NCI-H1436 (cell line): ENCODE measurements at regions not wholly inside any gene's neighbourhood (a gene's known extent, or its start where the extent isn't known, plus 50 kb on each side); places are given as distances from the start of the nearest gene placed in this dataset.
"Not testable (repeated sequence)": the region's sequence is repeated elsewhere in the genome, so short reads cannot be mapped to it uniquely, and the experiment has no call there.

Experiments used
- DNase-seq: peaks from one replicate; lab custom pipeline; 2025; lab: John Stamatoyannopoulos, UW

GRCh38 chr7:39758234-39758970, 135.0 kb downstream of the RALA start:
- DNase-seq = no peak

DNA sequence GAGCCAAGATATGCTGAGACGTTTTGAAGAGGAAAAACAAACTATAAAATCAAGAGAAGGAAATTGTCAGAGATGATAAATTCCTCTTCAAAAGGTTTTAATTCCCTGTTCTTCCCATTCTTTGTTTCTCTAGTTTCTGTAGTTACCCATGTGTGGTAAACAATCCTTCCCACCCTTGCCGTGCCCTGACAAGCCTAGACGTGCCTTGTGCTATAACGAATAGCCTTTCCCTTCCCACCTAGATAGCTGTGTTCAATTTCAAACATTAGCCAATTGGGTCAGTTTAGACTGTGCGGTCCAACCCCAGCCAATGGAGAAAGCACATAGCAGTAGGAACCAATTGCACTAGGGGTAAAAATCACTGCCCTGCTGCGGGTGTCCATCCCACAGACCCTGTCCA, 138.1 kb downstream of the RALA start:
- no peak for DNase-seq

DNA sequence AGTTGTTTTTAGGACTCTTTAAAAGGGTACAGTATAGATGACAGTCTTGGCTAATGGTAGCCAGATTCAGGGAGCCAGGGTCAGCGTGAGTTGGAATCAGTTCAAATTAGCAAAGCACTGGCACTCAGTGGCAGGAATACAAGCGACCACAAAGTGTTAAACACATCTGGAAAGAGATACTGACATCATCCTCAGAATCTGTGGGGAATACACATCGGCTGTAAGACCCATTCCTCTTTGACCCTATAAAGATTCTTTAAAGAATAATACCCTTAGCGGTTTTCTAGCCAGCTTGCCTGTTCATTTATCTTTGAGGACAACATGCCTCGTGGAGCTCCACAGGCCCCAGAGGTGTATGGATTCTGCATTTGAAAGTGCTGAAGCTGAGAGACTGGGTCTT, 139.1 kb downstream of the RALA start:
- not testable (repeated sequence) for DNase-seq

GRCh38 chr7:39762881-39763280, 139.5 kb downstream of the RALA start:
- DNase-seq = not testable (repeated sequence)

- not testable (repeated sequence) for DNase-seq
These were observed 142.5 kb downstream of the RALA start for GRCh38 chr7:39765833-39766232.

DNA sequence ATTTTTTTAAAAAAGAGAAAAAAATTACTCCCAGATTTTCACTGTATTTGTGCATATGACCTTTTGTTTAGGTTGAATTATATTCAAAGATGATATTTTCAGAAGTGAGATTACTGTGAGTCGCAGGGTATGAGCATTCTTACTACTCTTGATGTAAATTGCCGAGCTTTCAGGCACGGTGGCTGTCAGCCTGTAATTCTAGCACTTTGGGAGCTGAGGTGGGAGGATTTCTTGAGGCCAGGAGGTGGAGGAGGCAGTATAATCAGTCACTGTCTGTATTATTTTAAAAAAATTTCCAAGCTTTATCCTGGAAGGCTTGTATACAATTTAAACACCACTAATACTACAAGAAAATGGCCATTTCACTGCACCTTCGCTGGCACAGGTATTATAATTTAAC, 145.1 kb downstream of the RALA start:
- DNase-seq = not testable (repeated sequence)

DNA sequence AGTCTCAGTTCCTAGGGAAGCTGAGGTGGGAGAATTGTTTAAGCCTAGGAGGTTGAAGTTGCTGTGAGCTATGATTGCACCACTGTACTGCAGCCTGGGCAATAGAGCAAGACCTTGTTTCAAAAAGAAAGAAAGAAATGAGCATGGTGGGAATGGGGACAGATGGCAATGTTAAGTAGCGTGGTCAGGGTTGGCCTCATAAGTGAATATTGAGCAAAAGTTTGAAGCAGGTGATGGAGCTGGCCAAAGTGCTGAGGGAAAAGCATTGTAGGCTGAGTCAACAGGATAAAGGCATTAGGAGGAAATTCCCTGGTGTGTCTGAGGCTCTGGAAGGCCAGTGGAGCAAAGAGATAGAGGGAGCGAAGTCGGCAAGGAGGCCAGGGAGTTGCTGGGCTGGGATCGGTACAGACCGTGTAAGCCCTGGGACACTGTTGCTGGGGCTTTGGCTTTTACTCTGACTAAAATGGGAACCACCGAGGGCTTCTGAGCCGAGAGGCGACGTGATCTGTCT, 151.0 kb downstream of the RALA start:
- not testable (repeated sequence) for DNase-seq

- not testable (repeated sequence) for DNase-seq
These were observed 158.2 kb downstream of the RALA start for GRCh38 chr7:39781557-39781956.

- DNase-seq = not testable (repeated sequence)
These were observed 163.1 kb downstream of the RALA start for GRCh38 chr7:39786440-39786839.

GRCh38 chr7:39791035-39791434, 159.0 kb upstream of the CDK13 start:
- DNase-seq = not testable (repeated sequence)

GRCh38 chr7:39791911-39792310, 158.1 kb upstream of the CDK13 start:
- not testable (repeated sequence) for DNase-seq

GRCh38 chr7:39793026-39793425, 157.0 kb upstream of the CDK13 start:
- not testable (repeated sequence) for DNase-seq

DNA sequence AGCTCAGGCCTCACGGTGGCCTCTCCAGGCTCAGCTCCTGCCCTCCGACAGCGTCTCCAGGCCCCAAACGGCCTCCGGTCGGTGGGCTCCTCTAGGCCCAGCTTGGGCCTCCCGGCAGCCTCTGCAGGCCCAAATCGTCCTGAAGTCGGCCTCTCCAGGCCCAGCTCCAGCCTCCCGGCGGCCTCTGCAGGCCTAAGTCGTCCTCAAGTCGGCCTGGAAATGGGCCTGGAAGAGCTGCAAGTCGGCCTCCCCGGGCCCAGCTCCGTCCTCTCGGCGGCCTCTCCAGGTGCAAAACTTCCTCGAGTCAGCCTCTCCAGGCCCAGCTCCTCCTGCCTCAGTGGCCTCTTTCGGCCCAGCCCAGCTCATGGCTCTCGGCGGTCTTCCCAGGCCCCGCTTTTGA, 156.2 kb upstream of the CDK13 start:
- DNase-seq = not testable (repeated sequence)

DNA sequence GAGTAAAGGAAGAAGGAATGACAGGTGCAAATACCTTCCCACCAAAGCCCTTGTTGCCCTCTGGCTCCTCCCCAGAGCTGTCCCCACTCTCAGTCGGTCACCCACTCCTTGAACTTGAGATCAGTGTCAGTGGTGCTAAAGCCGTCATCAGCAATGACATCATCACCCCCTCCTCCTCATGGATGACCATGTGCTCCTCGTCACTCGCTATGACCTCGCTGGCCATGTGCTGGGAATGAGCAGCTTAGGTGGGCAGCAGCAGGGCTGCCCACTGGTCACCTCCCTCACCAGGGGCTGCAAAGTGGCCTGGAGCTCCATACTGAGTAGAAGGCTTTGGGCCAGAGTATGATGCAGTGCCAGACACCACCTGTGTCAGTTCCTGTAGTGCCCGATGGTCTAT, 153.1 kb upstream of the CDK13 start:
- not testable (repeated sequence) for DNase-seq

GRCh38 chr7:39798077-39798476, 152.0 kb upstream of the CDK13 start:
- not testable (repeated sequence) for DNase-seq

DNA sequence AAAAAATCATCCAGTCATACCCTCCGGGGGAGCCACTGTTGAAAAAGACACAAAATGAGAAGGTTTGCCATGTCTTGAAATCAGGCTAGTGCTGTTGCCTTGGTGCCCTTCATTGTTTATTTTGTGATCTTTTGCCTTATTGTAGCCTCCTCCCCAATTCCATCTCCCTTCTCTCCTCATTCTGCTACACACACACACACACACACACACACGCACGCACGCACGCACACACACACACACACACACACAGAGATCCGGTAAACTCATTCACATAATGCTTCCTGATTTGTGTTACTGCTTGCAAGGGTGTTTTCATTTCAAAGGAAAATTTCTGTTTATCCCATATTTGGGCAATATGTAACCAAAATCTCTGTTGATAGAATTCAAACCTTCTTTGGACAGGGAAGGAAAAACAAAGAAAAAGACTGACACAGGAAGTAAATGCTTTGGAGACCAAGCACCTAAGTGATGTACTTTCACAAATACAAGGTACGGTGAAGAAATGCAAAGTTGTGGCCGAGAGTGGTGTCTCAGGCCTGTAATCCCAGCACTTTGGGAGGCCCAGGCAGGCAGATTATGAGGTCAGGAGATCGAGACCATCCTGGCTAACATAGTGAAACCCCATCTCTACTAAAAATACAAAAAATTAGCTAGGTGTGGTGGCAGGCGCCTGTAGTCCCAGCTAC, 141.1 kb upstream of the CDK13 start:
- DNase-seq = no peak

GRCh38 chr7:39810204-39810642, 139.8 kb upstream of the CDK13 start:
- DNase-seq = no peak

- no peak for DNase-seq
These were observed 139.3 kb upstream of the CDK13 start for GRCh38 chr7:39810710-39811109.

DNA sequence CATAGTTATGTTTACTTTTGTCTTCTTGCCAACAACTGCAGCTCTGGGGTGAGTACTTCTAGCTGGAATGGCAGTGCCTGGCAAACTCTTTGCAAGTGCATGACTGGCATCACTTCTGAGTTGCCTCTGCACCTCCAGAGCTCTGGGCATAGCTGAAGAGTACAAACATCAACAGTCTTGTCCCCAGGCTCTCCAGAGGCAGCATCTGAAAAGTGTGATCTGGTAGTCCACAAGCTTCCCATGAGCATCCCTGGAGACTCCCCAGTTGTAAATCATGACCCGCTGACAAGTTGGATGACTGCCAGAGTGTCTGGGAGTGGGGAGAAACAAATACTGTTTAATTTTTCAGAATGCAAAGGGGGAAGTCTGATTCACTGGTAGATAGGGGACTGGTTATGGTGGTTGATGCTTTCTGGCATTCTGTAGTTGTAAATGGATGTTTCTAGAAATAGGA, 138.9 kb upstream of the CDK13 start:
- peak; percentile 33 for DNase-seq

- DNase-seq = no peak
These were observed 133.5 kb upstream of the CDK13 start for GRCh38 chr7:39816462-39817060.

GRCh38 chr7:39819514-39819913, 130.5 kb upstream of the CDK13 start:
- no peak for DNase-seq

DNA sequence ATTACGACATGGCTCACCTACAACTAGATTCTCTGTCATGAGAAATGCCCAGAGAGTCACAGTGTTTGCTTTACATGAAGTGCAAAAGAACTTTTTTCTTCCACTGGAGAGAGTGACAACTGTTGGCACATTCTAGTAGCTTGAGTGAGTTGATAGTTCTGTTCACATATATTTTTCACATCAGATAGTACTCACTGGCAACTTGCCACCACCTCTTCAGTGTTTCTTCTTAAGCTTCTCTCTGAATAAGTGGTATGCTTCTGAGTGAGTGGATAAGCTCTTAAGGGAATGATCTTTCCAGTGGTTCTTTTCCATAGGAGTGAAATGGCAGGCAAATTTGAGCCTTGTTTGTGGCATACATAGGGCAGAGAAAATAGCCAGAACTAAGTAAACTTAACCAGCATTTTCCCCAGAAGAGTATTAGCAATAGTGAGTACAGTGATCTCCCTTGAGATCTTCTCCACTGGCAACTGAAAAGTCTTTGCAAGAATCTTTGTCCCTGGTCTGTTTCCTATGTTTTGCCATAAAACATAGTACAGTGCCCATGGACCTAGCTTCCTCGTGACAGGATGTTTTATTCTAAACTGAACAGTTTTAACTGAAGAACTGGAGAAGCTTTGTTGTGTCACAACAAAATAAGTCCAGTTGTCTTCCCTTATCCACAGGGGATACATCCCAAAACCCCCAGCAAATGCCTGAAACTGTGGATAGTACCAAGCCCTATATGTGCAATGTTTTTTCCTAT, 125.4 kb upstream of the CDK13 start:
- no peak for DNase-seq
